MCF 10A (cell line): ENCODE measurements at regions not wholly inside any gene's neighbourhood (a gene's known extent, or its start where the extent isn't known, plus 50 kb on each side); places are given as distances from the start of the nearest gene placed in this dataset.
A peak's percentile ranks its signal among the peaks of the same experiment; 100 is the strongest.

Source experiments
- BruUV-seq: library from RNA; stranded (reverse); fragments of 400-500 nt; replicated peaks from 2 replicates; lab custom pipeline; 2021; lab: Mats Ljungman, UMichigan
- CTCF ChIA-PET: fragments of 300-600 bp; sonication (Branson Sonifier 250); formaldehyde crosslinking; extraction: SDS; loops from one replicate; lab custom pipeline; 2021; ENCODE audit warnings: antibody characterized with exemption, inconsistent platforms; lab: Yijun Ruan, JAX
- POLR2A ChIA-PET: fragments of 300-600, 350-650 bp; sonication (Branson Sonifier 250); formaldehyde crosslinking; extraction: SDS; loops from one replicate; lab custom pipeline; 2020; ENCODE audit warnings: antibody characterized with exemption, inconsistent platforms; lab: Yijun Ruan, JAX
- DNase-seq: peaks from one replicate; pipeline ENCODE4 v3.0.0-alpha.2; 2018; ENCODE audit not compliant: unreplicated experiment
- H3K27ac Mint-ChIP-seq: one replicate; pipeline ENCODE4 v1.8.0; 2022; ENCODE audit warnings: mild to moderate bottlenecking, low read depth, mixed read lengths; ENCODE audit not compliant: unreplicated experiment
- H3K27me3 Mint-ChIP-seq: one replicate; pipeline ENCODE4 v1.8.0; 2022; ENCODE audit warnings: mixed read lengths; ENCODE audit not compliant: insufficient read depth, unreplicated experiment
- H3K36me3 Mint-ChIP-seq: one replicate; pipeline ENCODE4 v1.8.0; 2022; ENCODE audit warnings: mild to moderate bottlenecking, moderate library complexity, mixed read lengths; ENCODE audit not compliant: insufficient read depth, unreplicated experiment
- H3K4me1 Mint-ChIP-seq: one replicate; pipeline ENCODE4 v1.8.0; 2022; ENCODE audit warnings: mixed read lengths; ENCODE audit not compliant: insufficient read depth, unreplicated experiment
- H3K4me3 Mint-ChIP-seq: one replicate; pipeline ENCODE4 v1.8.0; 2022; ENCODE audit warnings: mild to moderate bottlenecking, moderate library complexity, mixed read lengths; ENCODE audit not compliant: unreplicated experiment
- H3K9me3 Mint-ChIP-seq: one replicate; pipeline ENCODE4 v1.8.0; 2022; ENCODE audit warnings: mixed read lengths; ENCODE audit not compliant: unreplicated experiment
- CTCF ChIP-seq: fragments of 200-600 bp; IDR thresholded peaks from one replicate; pipeline ENCODE4 v1.8.0; 2022; ENCODE audit warnings: antibody characterized with exemption, mild to moderate bottlenecking; ENCODE audit not compliant: unreplicated experiment
- intact Hi-C: fragments of 100-400 bp; cut with micrococcal nuclease; formaldehyde crosslinking; loops from 2 replicates; pipeline ENCODE4 v1.14.1; 2022

- CTCF ChIA-PET = no interaction called here
- peak; percentile 14 for DNase-seq
- no peak overlapping the region for H3K4me3 Mint-ChIP-seq
- intact Hi-C loops = no loop called here
- POLR2A ChIA-PET = no interaction called here
- peaks cover 4% of the 10 kb centered on the region for H3K4me1 Mint-ChIP-seq
- no peaks in the 10 kb centered on the region for H3K36me3 Mint-ChIP-seq
- no peaks in the 10 kb centered on the region for H3K27me3 Mint-ChIP-seq
- TF ChIP-seq CTCF = no peak
- H3K27ac Mint-ChIP-seq = no peak overlapping the region
- H3K9me3 Mint-ChIP-seq = peaks cover 7% of the 10 kb centered on the region
- BruUV-seq = no TSS peak
Measured at GRCh38 chr3:78003090-78003489, 963.2 kb downstream of the ROBO2 start.

GRCh38 chr3:78004571-78004970 is 964.7 kb downstream of the ROBO2 start:
- Mint-ChIP-seq H3K4me3 (no peak overlapping the region), H3K9me3 (peaks cover 7% of the 10 kb centered on the region), H3K36me3 (no peaks in the 10 kb centered on the region), H3K4me1 (peaks cover 4% of the 10 kb centered on the region), H3K27me3 (no peaks in the 10 kb centered on the region), H3K27ac (no peak overlapping the region)
- TF ChIP-seq CTCF = no peak
- no peak for DNase-seq
- CTCF ChIA-PET = no interaction called here
- POLR2A ChIA-PET = interaction anchor here (0.6 kb wide), 1 partner anchor 625 kb away, joined by 4 read pairs; no protein-coding TSS in a partner anchor
- intact Hi-C loops = no loop called here
- BruUV-seq = no TSS peak

GRCh38 chr3:78013653-78014052 is 973.8 kb downstream of the ROBO2 start:
- Mint-ChIP-seq H3K36me3 (no peaks in the 10 kb centered on the region), H3K27me3 (no peaks in the 10 kb centered on the region), H3K9me3 (no peaks in the 10 kb centered on the region), H3K4me3 (no peak overlapping the region), H3K4me1 (no peaks in the 10 kb centered on the region), H3K27ac (no peak overlapping the region)
- CTCF ChIA-PET = no interaction called here
- POLR2A ChIA-PET = no interaction called here
- TF ChIP-seq CTCF = no peak
- intact Hi-C loops = no loop called here
- no peak for DNase-seq
- BruUV-seq = no TSS peak

GRCh38 chr3:78015856-78016255 is 976.0 kb downstream of the ROBO2 start:
- no peak for DNase-seq
- Mint-ChIP-seq H3K4me1 (no peaks in the 10 kb centered on the region), H3K27me3 (no peaks in the 10 kb centered on the region), H3K4me3 (no peak overlapping the region), H3K9me3 (no peaks in the 10 kb centered on the region), H3K27ac (no peak overlapping the region), H3K36me3 (no peaks in the 10 kb centered on the region)
- no peak for TF ChIP-seq CTCF
- ChIA-PET POLR2A (interaction anchor here (0.6 kb wide), 1 partner anchor 474 kb away, joined by 3 read pairs; no protein-coding TSS in a partner anchor), CTCF (no interaction called here)
- intact Hi-C loops = no loop called here
- no TSS peak for BruUV-seq
